DMS53 treated with DMSO at 0.1 percent for 48 hours (cell line): ENCODE measurements at regions not wholly inside any gene's neighbourhood (a gene's known extent, or its start where the extent isn't known, plus 50 kb on each side); places are given as distances from the start of the nearest gene placed in this dataset.
A peak's percentile ranks its signal among the peaks of the same experiment; 100 is the strongest.

ENCODE experiments used
- DNase-seq: peaks from one replicate; lab custom pipeline; 2025; ENCODE audit not compliant: unreplicated experiment; lab: John Stamatoyannopoulos, UW

GRCh38 chr6:140576004-140576555 lies 1201.6 kb upstream of the CITED2 start:
- no peak for DNase-seq

GRCh38 chr6:140572867-140573266 lies 1198.4 kb upstream of the CITED2 start:
- DNase-seq: no peak

- DNase-seq: no peak
Observed at GRCh38 chr6:140572129-140572528, 1197.7 kb upstream of the CITED2 start.

- DNase-seq: no peak
Observed at GRCh38 chr6:140571145-140571544, 1196.7 kb upstream of the CITED2 start.

- no peak for DNase-seq
Observed at GRCh38 chr6:140567466-140567865, 1193.0 kb upstream of the CITED2 start.

- DNase-seq: peak; percentile 11
Observed at GRCh38 chr6:140566781-140567277, 1192.4 kb upstream of the CITED2 start.

- no peak for DNase-seq
Observed at GRCh38 chr6:140563728-140564127, 1189.3 kb upstream of the CITED2 start.

GRCh38 chr6:140561701-140562100 lies 1187.3 kb upstream of the CITED2 start:
- DNase-seq: no peak

- DNase-seq: no peak
Observed at GRCh38 chr6:140560671-140561070, 1186.2 kb upstream of the CITED2 start.

- no peak for DNase-seq
Observed at GRCh38 chr6:140559458-140559857, 1185.0 kb upstream of the CITED2 start.

- no peak for DNase-seq
Observed at GRCh38 chr6:140554421-140554820, 1180.0 kb upstream of the CITED2 start.

- no peak for DNase-seq
Observed at GRCh38 chr6:140548366-140548765, 1173.9 kb upstream of the CITED2 start.

- no peak for DNase-seq
Observed at GRCh38 chr6:140546640-140547039, 1172.2 kb upstream of the CITED2 start.

GRCh38 chr6:140544431-140544830 lies 1170.0 kb upstream of the CITED2 start:
- DNase-seq: no peak

GRCh38 chr6:140542863-140543262 lies 1168.4 kb upstream of the CITED2 start:
- no peak for DNase-seq

GRCh38 chr6:140541288-140541687 lies 1166.8 kb upstream of the CITED2 start:
- DNase-seq: no peak

- DNase-seq: no peak
Observed at GRCh38 chr6:140540743-140541142, 1166.3 kb upstream of the CITED2 start.

GRCh38 chr6:140538926-140539325 lies 1164.5 kb upstream of the CITED2 start:
- no peak for DNase-seq

- DNase-seq: no peak
Observed at GRCh38 chr6:140537834-140538705, 1163.6 kb upstream of the CITED2 start.

- DNase-seq: no peak
Observed at GRCh38 chr6:140537211-140537610, 1162.8 kb upstream of the CITED2 start.

- DNase-seq: no peak
Observed at GRCh38 chr6:140535511-140535910, 1161.1 kb upstream of the CITED2 start.

GRCh38 chr6:140533526-140533925 lies 1159.1 kb upstream of the CITED2 start:
- no peak for DNase-seq
